ENCODE measurements at regions not wholly inside any gene's neighbourhood (a gene's known extent, or its start where the extent isn't known, plus 50 kb on each side); places are given as distances from the start of the nearest gene placed in this dataset.
"Not testable (repeated sequence)": the region's sequence is repeated elsewhere in the genome, so short reads cannot be mapped to it uniquely, and the experiment has no call there.

GRCh38 chr11:112620621-112621394 lies 340.4 kb upstream of the NCAM1 start:
- DNase-seq, result no peak

GRCh38 chr11:112623057-112623456 lies 338.2 kb upstream of the NCAM1 start:
- DNase-seq, result no peak

GRCh38 chr11:112624431-112624830 lies 336.8 kb upstream of the NCAM1 start:
- no peak for DNase-seq

GRCh38 chr11:112624971-112625370 lies 336.2 kb upstream of the NCAM1 start:
- DNase-seq, result not testable (repeated sequence)

GRCh38 chr11:112625814-112626213 lies 335.4 kb upstream of the NCAM1 start:
- no peak for DNase-seq

- DNase-seq, result no peak
These were observed 334.5 kb upstream of the NCAM1 start for GRCh38 chr11:112626731-112627130.

GRCh38 chr11:112627588-112628045 lies 333.6 kb upstream of the NCAM1 start:
- DNase-seq, result no peak

GRCh38 chr11:112628676-112629075 lies 332.5 kb upstream of the NCAM1 start:
- no peak for DNase-seq

- no peak for DNase-seq
These were observed 330.7 kb upstream of the NCAM1 start for GRCh38 chr11:112630496-112630895.

GRCh38 chr11:112631333-112631732 lies 329.9 kb upstream of the NCAM1 start:
- DNase-seq, result no peak

- DNase-seq, result no peak
These were observed 328.2 kb upstream of the NCAM1 start for GRCh38 chr11:112632866-112633505.

- no peak for DNase-seq
These were observed 326.7 kb upstream of the NCAM1 start for GRCh38 chr11:112634551-112634950.

- DNase-seq, result no peak
These were observed 326.1 kb upstream of the NCAM1 start for GRCh38 chr11:112634995-112635737.

- no peak for DNase-seq
These were observed 324.1 kb upstream of the NCAM1 start for GRCh38 chr11:112637076-112637475.

- DNase-seq, result no peak
These were observed 323.3 kb upstream of the NCAM1 start for GRCh38 chr11:112637876-112638275.

- DNase-seq, result no peak
These were observed 321.8 kb upstream of the NCAM1 start for GRCh38 chr11:112639469-112639868.

- no peak for DNase-seq
These were observed 317.8 kb upstream of the NCAM1 start for GRCh38 chr11:112643416-112643815.

- no peak for DNase-seq
These were observed 316.6 kb upstream of the NCAM1 start for GRCh38 chr11:112644410-112645131.

GRCh38 chr11:112649856-112650255 lies 311.4 kb upstream of the NCAM1 start:
- DNase-seq, result no peak

GRCh38 chr11:112650527-112650926 lies 310.7 kb upstream of the NCAM1 start:
- DNase-seq, result no peak

- no peak for DNase-seq
These were observed 309.8 kb upstream of the NCAM1 start for GRCh38 chr11:112651386-112651785.

- DNase-seq, result no peak
These were observed 308.3 kb upstream of the NCAM1 start for GRCh38 chr11:112652786-112653390.

GRCh38 chr11:112655371-112655770 lies 305.8 kb upstream of the NCAM1 start:
- no peak for DNase-seq

Measured in T1000 (cell line).